HG03175 (cell line): ENCODE measurements at regions not wholly inside any gene's neighbourhood (a gene's known extent, or its start where the extent isn't known, plus 50 kb on each side); places are given as distances from the start of the nearest gene placed in this dataset.

Experiments
- ATAC-seq: cut with Tn5 transposase; IDR thresholded peaks from one replicate; pipeline ENCODE4 v1.9.1; 2021; ENCODE audit warnings: mild to moderate bottlenecking, moderate library complexity; ENCODE audit not compliant: unreplicated experiment

DNA sequence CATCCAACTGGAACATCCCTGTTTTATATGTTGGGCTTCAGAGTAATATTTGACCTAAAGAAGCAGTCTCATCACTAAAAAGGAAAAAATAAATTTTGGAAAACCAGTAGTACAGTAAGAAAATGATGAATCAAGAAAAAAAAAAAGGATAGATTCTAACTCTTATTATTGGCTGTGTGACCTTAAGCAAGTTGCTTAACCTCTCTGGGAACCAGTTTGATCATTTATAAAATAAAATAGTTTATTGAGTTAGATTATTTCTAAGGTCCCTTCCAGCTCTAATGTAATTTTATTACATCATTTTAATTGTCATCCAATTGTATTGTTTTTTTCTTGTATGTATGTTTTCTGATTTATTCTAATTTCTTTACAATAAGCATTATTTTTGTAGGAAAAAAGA lies 127.0 kb downstream of the PRELID2 start:
- no peak for ATAC-seq

DNA sequence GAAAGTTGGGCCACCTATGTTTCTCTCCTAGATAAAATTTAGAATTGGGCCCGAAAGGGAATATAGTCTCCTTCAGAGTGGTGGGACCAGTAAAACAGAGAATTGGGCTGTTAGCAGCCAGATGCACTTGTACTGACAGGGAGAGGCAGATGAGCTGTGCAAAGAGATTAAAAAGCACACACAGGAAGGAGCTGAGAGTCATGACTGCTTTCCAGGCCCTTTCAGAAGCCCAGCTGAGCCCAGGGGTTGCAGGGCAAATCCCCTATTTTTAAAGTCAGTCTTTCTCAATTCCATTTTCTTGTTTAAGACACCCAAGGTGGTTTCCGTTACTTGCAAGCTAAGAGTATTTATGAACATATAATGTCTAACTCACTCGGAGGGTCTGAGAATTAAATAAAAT lies 130.4 kb downstream of the PRELID2 start:
- no peak for ATAC-seq

DNA sequence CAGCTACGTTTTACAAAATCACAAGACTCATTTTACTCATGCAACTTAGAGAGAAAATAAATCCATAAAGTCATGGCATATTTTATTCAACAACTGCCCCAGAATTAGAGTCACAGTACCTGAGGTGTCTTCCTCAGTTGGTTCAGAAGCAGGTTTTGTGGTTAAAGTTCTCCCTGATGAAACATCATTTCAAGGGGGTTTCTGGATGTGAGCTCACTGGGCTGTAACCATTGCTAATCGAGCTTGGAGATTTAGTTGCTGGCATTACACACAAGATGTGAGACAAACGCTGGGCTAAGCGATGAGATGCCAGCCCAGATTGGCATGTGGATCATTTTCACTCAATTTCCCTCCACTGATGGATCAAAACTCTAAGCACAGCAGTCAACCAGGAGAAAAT lies 131.3 kb downstream of the PRELID2 start:
- no peak for ATAC-seq

DNA sequence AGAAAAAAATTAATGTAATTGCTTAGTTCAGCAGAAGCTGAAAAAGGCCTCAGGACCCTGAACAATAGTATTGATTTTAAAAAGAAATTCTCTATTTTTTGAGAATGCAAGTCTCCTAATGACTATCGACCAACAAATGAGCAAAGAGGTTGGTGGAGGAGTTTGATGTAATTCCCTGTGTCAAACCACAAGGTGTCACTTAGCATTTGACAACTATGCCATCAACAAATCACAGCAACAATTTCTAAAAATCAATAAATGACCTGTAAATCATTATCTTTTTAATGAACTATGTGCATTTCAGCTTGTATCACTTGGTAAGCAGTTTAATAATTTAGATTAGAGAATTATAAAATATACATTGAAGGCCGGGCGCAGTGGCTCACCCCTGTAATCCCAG lies 133.7 kb downstream of the PRELID2 start:
- no peak for ATAC-seq

DNA sequence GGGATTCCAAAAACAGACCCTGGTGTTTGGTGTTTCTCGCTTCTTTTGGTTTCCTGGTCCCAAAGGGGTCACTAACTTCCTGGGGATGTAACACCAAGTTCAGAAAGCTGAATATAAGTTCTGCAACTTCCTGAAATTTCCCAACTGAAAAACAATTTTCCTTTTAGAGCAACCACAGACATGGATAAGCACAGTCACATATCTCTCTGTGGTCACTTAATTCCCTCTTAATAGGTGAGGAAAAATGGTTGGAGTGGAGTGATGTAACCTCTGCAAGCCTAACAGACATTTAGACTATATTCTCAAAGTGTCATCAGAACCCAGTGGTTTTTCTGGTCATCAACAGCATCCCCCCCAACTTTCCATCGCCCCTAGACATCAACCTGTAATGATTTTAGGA lies 135.3 kb downstream of the PRELID2 start:
- ATAC-seq, result no peak

DNA sequence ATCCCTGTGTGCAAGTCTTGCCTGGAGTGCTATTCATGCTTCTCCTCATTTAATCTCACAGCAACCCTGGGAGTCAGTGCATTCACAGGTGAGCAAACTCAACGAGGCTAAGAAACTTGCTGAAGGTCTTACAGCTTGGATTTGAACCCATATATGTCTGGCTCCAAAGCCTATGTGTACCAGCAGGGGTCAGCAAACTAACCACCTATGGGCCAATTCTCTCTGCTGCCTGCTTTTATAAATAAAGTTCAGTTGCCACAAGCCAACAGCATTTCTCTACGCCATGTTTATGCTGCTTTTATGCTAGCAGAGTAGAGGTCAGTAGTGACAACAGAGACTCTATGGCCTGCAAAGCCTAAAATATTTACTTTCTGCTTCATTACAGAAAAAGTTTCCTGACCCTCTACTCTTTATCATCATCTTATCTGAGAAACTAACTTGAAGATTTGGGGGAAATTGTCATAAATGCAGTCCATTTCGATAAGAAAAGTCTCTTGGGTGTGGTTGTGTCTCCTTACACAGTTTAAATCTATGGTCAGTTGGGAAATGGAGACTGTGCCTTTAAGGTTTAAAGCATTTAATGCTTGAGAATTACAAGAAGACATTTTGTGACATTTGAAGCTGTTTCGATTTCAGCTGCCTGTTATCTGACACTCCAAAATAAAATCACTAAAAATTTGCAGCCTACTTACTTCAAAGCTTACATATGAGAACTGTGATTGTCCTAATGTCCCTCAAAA lies 137.7 kb downstream of the PRELID2 start:
- peak; percentile 77 for ATAC-seq

DNA sequence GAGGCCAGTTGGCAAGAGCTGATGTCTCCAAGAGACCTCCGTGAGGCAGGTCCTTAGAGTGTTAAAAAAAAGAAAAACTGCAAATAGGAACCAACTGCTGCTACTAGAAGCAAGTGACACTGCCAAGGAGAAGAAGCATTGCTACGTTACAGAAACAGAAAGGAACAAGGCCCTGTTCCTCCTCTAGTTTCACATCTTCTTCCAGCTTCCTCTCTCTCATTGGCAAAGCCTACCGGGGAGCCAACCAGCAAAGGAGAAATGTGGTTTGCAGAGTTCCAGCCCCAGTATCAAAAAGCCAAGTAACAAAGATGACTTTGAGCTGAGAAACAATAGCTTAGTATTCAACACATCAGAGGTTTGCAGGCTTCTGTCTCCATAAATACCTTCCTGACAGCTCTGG lies 145.9 kb downstream of the PRELID2 start:
- ATAC-seq, result peak; percentile 91

DNA sequence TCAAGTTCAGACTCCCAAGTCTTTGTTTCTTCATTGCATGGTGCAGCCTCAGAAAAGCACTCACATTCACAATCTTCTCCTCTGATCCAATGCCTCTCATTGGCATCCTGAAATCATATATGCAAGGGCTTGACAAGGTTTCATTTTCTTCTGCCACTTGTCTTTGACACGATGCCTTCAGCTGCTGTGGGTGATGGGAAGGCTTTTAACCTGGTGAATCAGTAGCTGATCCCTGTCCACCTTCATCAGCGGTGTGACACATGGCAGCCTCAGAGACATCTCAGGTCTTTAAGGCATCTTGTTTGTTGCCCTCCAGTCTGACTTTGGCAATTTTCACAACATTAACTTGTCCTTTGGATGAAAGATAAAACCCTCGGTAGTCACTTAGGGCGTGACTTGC lies 147.2 kb downstream of the PRELID2 start:
- no peak for ATAC-seq

DNA sequence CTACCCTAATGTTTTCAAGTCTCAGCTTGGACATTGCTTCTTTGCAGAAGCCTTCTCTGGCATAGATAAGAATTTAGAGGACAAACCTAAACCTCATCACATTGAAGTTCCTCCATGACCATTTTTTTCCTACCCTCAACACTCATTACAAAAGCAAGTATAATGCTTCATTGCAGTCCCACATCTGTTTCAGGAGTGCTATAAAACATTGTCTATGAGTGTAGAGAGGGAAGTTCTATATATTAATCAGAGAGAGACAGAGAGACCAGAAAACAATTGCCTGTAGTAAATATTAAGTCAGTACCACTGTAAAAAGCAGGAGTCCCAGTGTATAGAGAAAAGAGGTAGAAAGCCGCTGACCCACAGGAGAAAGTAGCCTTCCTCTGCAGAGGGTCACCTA lies 149.7 kb downstream of the PRELID2 start:
- ATAC-seq, result no peak

DNA sequence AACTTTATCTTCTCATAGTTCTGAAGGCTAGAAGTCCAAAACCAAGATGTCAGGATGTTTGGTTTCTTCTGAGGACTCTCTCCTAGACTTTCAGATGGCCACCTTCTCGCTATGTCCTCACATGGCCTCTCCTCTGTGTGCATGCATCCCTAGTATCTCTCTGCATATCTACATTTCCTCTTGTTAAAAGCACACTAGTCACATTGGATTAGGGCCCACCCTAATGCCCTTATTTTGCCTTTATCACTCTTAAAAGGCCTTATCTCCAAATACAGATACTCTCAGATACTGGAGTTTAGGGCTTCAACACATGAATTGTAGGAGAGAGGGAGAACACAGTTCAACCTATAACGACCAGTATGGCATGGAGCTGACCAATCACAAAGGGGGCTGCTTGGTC lies 151.7 kb downstream of the PRELID2 start:
- no peak for ATAC-seq

DNA sequence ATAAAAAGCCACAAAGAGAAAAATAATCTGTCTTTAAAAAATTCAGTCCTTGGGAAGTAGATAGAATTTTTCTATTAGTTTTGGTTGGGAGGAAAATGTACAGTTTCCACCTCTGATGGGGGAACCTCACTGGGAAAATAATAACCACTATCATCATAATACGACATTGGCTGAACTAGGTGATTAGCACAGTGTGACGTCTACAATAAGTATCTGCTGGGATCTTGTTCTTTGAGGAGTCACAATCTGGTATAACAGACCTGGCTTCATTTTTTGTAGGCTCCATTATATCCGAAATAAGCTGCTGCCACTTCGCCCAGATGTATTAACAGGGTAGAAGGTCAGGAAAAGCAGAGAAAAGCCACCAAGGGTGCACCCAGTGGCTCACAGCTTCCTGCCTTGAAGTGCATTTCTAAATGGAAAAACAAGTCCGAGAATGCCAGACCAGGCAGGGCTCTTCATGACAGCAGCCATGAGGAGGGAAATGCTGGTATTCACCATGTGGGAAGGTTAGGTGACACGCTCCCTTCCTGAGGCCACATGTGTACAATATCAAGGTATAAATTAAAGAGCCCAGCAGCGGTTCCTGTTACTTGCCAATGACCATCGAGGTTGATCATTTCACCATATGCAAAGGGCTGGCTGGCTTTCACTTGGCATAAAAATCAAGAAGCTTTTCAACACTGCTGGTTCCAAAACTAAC lies 152.8 kb downstream of the PRELID2 start:
- no peak for ATAC-seq

DNA sequence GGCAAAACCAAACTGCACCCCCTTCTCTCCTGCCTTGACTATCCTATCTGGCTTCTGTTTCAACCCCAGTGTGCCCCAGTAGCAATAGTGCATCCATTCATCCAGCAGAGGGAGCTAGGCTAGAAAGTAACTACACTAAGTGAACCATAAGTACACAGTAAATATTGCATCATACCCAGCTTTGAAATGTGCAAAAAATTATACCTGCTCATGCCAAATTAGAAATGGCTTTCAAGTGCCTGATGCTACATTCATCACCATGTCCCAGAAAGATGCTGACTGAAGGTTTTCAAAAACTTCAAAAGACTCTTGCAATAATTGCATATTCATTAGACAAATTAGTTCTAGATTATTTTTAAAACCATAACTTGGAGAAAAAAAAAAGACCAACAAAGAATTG lies 153.5 kb downstream of the PRELID2 start:
- peak; percentile 99 for ATAC-seq

DNA sequence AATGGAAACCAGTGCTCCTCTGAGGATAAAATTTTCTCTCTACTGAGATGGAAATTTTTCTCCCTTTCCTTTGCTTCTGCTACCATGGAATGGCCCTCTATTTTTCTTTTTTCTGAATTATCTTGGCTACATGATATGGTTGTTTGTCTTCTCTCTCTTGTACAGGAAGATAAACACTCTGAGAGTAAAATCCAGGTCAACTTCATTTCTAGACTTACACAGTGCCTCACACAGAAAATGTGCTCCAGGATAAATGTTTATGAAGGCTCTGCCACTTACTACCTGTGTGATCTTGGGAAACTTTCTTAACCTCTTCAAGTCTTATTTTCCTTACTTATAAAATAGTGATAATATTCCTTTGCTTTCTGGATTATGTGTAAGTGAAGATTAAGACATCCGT lies 153.9 kb downstream of the PRELID2 start:
- no peak for ATAC-seq

DNA sequence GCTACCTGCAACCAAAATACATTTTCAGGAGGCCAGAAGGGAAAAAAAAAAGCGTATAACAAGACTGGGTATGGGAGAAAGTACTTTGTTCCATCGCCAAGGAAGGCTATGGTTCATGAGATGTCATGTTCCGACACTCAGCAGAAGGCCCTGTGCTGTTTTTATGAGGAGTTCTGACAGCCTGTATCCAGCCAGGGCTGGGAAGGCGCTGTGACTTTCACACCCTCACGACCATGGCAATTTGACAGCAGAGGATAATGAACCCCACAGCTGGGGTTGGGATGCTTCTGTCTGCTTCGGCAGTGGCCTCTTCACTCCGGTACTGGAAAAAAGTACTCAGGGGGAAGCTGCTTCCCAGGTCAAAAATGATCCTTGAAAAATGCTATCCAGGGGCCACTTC lies 154.4 kb downstream of the PRELID2 start:
- no peak for ATAC-seq

DNA sequence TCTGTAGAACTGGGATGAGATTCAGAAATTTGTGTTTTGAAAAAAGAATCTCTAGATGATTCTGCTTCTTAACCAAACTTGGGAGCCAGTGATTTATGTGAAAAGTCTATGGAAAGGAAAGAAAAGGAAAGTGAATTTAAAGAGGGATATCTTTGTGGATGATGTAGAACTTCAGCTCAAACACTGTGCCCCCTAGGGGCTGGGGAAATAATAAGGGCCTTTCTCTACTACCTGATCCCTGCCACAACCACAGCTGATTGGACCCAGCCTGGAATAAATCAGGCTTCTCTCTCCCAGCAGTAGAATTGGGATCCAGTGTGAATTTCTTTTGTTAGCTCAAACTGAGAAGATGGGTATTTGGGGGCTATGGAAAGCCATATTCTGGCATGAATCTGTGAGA lies 155.0 kb downstream of the PRELID2 start:
- ATAC-seq, result no peak

DNA sequence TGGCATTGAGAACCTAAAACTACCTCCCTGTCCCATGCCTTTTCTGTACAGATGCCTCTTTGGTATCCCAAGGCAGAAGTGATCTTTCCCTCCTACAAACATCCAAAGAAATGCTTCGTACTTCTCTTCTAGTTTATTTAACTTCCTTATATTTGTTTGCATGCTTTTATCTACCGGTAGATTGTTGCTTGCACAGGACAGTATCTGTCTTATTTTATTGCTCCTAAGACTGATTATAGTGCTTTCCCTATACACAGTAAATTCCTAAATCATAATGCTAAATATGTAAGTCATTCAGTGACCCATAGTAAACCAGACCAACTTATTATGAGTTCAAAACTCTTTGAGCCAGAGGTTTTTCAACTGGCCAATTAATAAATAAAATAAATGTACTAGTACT lies 156.9 kb downstream of the PRELID2 start:
- ATAC-seq, result no peak

DNA sequence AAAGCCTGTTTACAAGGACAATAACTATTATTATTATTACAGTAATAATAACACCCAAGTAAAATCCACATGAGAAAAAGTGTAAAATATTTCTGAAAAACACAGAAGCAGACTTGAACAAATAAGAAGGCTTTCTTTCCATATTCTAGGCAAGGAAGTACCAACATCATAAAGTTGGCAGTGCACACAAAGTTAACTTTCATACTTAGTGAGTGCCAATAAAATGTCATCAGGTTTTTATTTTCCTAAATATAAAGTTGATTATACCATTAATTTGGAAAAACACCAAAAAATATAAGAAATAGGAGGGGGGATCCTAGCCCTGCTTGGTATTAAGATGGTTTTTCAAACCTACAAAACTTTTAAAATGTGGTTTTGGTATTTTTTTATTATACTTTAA lies 161.4 kb downstream of the PRELID2 start:
- ATAC-seq, result no peak

DNA sequence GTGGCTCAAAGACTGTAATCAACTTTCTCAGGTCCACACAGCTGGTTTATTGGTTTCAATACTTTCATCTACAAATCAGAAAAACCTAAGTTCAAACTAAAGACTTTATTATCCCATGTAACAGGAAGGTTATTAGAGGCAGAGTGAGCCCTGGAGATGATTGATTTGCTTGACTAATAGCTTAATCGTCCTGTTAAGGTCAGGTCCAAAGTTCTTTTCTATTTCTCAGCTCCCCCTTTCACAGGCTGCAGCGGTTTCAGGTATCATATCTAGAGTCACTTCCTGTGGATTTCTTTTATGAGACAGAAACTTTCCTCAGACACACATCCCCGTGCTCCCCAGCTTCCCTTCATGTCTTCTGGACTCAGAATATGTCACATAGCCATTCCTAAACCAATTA lies 166.4 kb downstream of the PRELID2 start:
- no peak for ATAC-seq

DNA sequence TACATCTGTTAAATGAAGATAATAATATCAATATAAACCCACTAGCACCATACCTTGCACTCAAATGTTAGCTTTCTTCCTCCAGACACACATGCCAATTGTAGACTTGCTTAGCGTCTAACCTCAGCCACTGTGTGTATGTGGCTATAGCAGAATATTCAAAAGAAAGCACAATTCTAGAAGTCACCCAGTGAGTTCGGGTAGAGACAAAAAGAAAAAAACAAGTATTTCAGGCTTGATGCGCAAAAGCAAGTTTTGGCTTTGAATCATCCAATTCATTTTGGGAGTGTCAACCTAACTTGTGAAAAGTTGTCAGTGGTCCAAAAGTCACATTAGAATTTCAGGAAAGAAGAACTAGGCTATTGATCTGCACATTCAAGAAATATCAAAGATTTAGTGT lies 167.4 kb downstream of the PRELID2 start:
- ATAC-seq, result no peak

DNA sequence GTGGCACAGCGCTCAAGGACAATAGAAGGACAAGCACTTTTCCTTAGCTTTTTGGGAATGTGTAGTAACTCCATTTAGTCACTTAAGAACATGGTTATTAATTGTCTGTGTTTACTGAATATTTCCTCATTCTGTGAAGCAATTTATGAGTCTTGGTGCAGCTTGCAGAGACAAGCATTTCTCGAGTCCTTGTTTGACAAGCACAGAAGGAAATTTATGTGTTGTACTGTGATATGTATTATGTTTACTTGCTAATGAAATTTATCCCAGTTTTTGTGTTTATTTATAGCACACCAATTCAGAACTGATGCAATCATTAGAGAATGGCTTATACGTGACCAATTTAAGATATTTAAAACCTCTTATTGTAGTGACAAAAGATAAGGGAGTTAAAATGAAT lies 168.6 kb downstream of the PRELID2 start:
- ATAC-seq, result no peak

DNA sequence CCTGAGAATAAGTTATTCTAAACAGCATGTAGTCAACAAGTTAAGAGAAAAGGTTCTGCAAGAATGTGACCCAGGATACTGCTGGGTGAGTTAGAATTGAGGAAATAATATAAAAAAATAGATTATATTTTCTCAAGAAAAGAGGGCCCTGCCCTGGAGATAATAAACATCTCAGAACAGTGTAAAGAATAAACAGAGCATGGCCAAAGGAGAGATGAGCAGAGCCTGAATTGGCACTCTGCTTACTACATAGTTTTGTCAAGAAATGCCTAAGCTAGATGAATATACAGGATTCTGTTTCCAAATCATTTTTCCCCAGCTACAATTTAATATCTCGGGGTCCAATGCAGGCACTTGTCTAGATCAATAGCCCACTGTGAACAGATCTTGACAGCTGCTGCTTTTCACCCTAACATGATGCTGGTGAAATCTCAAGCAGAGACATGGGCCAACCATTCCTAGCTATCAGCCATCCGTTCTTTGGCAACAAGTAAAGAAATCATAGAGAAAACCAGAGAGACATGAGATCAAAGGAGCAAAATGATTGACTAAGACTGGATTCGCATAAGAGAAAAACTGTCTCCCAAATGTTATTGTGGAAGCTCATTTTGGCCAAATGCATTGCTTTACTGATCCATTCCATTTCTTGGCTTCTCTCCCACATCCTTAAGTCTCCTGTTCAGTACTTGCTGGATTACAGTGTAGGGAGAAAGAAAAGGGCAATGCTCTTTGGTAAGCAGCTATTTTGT lies 173.2 kb downstream of the PRELID2 start:
- no peak for ATAC-seq
